ENCODE measurements at regions not wholly inside any gene's neighbourhood (a gene's known extent, or its start where the extent isn't known, plus 50 kb on each side); places are given as distances from the start of the nearest gene placed in this dataset.
A peak's percentile ranks its signal among the peaks of the same experiment; 100 is the strongest.

DNA sequence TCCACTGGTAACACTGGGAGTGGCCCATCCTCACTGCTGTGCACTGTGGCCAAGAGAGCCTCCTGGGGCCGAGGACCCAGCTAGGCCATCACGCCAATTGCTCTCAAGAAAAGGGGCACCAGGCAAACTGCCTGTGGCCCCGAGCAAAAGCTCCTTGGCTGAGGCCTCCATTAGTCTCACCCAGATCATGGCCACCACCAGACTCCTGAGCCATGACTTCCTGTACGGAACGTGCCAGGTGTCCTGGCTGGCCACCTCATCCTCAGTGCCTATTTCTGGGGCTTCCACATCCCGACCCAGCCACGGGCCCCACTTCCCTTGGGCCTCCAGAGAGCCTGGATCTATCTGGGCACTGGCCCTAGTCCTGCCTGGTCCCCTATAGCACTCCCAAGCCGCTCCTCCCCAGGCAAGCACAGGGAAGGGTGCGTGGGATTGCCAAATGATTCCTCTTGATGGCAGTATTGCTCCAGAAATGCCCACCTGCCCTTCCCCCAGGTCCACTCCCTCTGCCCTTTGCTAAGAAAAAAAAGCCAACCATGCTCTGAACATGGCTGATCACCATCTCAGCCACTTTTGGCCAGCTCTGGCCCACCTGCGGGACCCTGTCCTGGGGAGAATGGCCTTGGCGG, 212.6 kb upstream of the AGTR2 start:
- peak overlapping the region; percentile 47; the same call in 1 of the 2 replicates for H3K4me2 ChIP-seq (ENCODE audit: low read depth, low read length)
- no peaks in the 10 kb centered on the region for H3K79me2 ChIP-seq (ENCODE audit: insufficient read depth, low read length)
- TF ChIP-seq STAG1 (CRISPR knock-in tag; IDR thresholded peaks at IDR 0.05) (peak; percentile 73), KDM3A (CRISPR knock-in tag; IDR thresholded peaks at IDR 0.05; ENCODE audit: low read depth) (peak; percentile 91), SCMH1 (CRISPR knock-in tag; IDR thresholded peaks at IDR 0.05; ENCODE audit: borderline replicate concordance) (no peak), GTF2F1 (IDR thresholded peaks at IDR 0.05; ENCODE audit: low read length) (no peak), GABPB1 (CRISPR knock-in tag; IDR thresholded peaks at IDR 0.05) (no peak), ZNF746 (CRISPR knock-in tag; IDR thresholded peaks at IDR 0.05) (no peak), HMG20A (CRISPR knock-in tag; IDR thresholded peaks at IDR 0.05; ENCODE audit: borderline replicate concordance) (no peak), ZNF468 (CRISPR knock-in tag; IDR thresholded peaks at IDR 0.05) (no peak), RFXANK (CRISPR knock-in tag; IDR thresholded peaks at IDR 0.05) (no peak), KLF13 (CRISPR knock-in tag; IDR thresholded peaks at IDR 0.05) (no peak), SP5 (CRISPR knock-in tag; IDR thresholded peaks at IDR 0.05; ENCODE audit: borderline replicate concordance, low read depth) (no peak), MAZ (IDR thresholded peaks at IDR 0.05; ENCODE audit: borderline replicate concordance, low read depth, low read length) (no peak), MAZ (CRISPR knock-in tag; IDR thresholded peaks at IDR 0.05; ENCODE audit: low read depth) (no peak), GATAD1 (CRISPR knock-in tag; IDR thresholded peaks at IDR 0.05) (no peak), ZNF816 (CRISPR knock-in tag; IDR thresholded peaks at IDR 0.05; ENCODE audit: borderline replicate concordance) (no peak), RAD21 (CRISPR knock-in tag; IDR thresholded peaks at IDR 0.05) (peak; percentile 74), TRIM24 (CRISPR knock-in tag; IDR thresholded peaks at IDR 0.05) (no peak), ZBTB3 (CRISPR knock-in tag; IDR thresholded peaks at IDR 0.05; ENCODE audit: borderline replicate concordance, low read depth) (no peak), NFRKB (IDR thresholded peaks at IDR 0.05) (no peak)
- TF ChIP-seq, protein P1, sequence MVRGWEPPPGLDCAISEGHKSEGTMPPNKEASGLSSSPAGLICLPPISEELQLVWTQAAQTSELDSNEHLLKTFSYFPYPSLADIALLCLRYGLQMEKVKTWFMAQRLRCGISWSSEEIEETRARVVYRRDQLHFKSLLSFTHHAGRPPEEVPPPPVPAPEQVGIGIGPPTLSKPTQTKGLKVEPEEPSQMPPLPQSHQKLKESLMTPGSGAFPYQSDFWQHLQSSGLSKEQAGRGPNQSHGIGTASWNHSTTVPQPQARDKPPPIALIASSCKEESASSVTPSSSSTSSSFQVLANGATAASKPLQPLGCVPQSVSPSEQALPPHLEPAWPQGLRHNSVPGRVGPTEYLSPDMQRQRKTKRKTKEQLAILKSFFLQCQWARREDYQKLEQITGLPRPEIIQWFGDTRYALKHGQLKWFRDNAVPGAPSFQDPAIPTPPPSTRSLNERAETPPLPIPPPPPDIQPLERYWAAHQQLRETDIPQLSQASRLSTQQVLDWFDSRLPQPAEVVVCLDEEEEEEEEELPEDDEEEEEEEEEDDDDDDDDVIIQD (CRISPR knock-in tag; IDR thresholded peaks at IDR 0.05; ENCODE audit: low read depth), result no peak
- TF ChIP-seq, protein P2, sequence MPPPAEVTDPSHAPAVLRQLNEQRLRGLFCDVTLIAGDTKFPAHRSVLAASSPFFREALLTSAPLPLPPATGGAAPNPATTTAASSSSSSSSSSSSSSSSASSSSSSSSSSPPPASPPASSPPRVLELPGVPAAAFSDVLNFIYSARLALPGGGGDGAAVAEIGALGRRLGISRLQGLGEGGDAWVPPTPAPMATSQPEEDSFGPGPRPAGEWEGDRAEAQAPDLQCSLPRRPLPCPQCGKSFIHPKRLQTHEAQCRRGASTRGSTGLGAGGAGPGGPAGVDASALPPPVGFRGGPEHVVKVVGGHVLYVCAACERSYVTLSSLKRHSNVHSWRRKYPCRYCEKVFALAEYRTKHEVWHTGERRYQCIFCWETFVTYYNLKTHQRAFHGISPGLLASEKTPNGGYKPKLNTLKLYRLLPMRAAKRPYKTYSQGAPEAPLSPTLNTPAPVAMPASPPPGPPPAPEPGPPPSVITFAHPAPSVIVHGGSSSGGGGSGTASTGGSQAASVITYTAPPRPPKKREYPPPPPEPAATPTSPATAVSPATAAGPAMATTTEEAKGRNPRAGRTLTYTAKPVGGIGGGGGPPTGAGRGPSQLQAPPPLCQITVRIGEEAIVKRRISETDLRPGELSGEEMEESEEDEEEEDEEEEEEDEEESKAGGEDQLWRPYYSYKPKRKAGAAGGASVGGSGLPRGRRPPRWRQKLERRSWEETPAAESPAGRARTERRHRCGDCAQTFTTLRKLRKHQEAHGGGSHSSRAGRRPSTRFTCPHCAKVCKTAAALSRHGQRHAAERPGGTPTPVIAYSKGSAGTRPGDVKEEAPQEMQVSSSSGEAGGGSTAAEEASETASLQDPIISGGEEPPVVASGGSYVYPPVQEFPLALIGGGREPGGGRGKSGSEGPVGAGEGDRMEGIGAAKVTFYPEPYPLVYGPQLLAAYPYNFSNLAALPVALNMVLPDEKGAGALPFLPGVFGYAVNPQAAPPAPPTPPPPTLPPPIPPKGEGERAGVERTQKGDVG (CRISPR knock-in tag; IDR thresholded peaks at IDR 0.05; ENCODE audit: borderline replicate concordance), result no peak
- TF ChIP-seq, protein P3, sequence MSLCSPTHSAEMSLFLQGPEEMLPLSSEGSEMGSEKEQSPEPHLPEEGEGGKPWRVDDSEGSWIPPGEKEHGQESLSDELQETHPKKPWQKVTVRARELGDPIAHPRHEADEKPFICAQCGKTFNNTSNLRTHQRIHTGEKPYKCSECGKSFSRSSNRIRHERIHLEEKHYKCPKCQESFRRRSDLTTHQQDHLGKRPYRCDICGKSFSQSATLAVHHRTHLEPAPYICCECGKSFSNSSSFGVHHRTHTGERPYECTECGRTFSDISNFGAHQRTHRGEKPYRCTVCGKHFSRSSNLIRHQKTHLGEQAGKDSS (CRISPR knock-in tag; IDR thresholded peaks at IDR 0.05; ENCODE audit: borderline replicate concordance, low read depth), result no peak

More for the DNA sequence above, 212.6 kb upstream of the AGTR2 start:
- ChIA-PET POLR2A (no interaction called here), CTCF (ENCODE audit: low intra/inter-chr PET ratio, low total read pairs) (interaction anchor here (0.9 kb wide), 1 partner anchor 241 kb away, joined by 3 read pairs; no protein-coding TSS in a partner anchor)
- FAIRE-seq (peak; percentile 64), ATAC-seq (peak; percentile 94), DNase-seq (ENCODE audit: low spot score) (peak; percentile 21)
- H3K9ac ChIP-seq (ENCODE audit: insufficient read depth, low read depth, low read length), result no peak overlapping the region
- no peaks in the 10 kb centered on the region for H3K9me3 ChIP-seq (ENCODE audit: low read length)
- WGBS (ENCODE audit: low lambda C conversion rate), result 64% methylated on average over 2 of the region's 11 CpGs
- intact Hi-C loops (cut with micrococcal nuclease; ENCODE audit: unreplicated experiment) (loop anchor here (2.0 kb wide), 1 partner anchor 241 kb away; no protein-coding TSS in a partner anchor), in situ Hi-C loops (cut with HindIII; ENCODE audit: extremely low pct_ligation_motif_present, low pct_unique_long_range_greater_than_20kb) (no loop called here)
- H3K27ac ChIP-seq (ENCODE audit: extremely low read length, insufficient read depth, low read length), result no peak overlapping the region
- no peaks in the 10 kb centered on the region for H3K36me3 ChIP-seq (replicated peaks in 1 of 2; ENCODE audit: control insufficient read depth in 1 of 2, insufficient read depth in 2 of 2, low read length in 2 of 2)
- H2AFZ ChIP-seq (ENCODE audit: low read length), result no peak overlapping the region
- H3K4me3 ChIP-seq (replicated peaks in 1 of 3; ENCODE audit: insufficient read depth in 1 of 3, low read depth in 2 of 3, low read length in 3 of 3), result peak overlapping the region in 1 of 3 experiments; percentile 10; a peak in 1 of 6 replicates
- no peaks in the 10 kb centered on the region for H3K27me3 ChIP-seq (ENCODE audit: control insufficient read depth in 1 of 2, insufficient read depth in 2 of 2, low read length in 2 of 2)
- no TSS peak for BruUV-seq (replicated peaks)
- H3K4me1 ChIP-seq (ENCODE audit: insufficient read depth, low read length), result peaks cover 14% of the 10 kb centered on the region
- H4K20me1 ChIP-seq (ENCODE audit: insufficient read depth, low read length), result no peaks in the 10 kb centered on the region
